Stimulated activated CD8-positive, alpha-beta memory T cell treated with anti-CD3 and anti-CD28 coated beads, Interleukin-12 subunit alpha, Interleukin-12 subunit beta, amount 100 ng/mL, for 24 hours (primary cell): ENCODE measurements at regions not wholly inside any gene's neighbourhood (a gene's known extent, or its start where the extent isn't known, plus 50 kb on each side); places are given as distances from the start of the nearest gene placed in this dataset.

Source experiments
- DNase-seq: peaks from one replicate; pipeline ENCODE4 v3.0.0-alpha.2; 2020; ENCODE audit errors: extremely low read depth

GRCh38 chrX:20382082-20382481 lies 115.4 kb upstream of the RPS6KA3 start:
- no peak for DNase-seq

GRCh38 chrX:20378233-20378920 lies 111.7 kb upstream of the RPS6KA3 start:
- DNase-seq: no peak

DNA sequence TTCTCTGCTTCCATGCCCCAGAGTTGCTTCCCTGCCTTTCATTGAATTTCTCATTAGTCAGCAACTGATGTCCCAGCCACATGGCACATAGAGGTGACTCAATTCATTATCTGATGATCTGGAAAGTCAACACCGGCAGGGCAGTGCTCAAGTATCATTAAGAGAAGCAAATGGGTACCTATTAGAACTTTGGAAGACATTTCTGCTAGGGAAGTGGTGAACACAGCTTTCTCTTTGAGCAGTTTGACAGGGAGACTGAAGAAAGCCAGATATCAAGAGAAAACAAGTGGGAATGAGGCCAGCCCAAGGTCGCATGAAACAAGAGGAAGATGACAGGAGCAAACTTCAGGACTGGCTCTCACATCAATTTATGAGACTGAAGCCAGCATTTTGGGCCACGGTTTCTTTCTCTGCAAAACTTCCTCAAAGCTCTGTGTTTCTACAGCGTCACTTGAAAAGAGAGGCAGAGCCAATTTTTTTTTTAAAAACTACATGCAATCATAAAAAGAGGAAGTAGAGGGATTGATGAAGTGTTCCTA lies 108.3 kb upstream of the RPS6KA3 start:
- DNase-seq: no peak

DNA sequence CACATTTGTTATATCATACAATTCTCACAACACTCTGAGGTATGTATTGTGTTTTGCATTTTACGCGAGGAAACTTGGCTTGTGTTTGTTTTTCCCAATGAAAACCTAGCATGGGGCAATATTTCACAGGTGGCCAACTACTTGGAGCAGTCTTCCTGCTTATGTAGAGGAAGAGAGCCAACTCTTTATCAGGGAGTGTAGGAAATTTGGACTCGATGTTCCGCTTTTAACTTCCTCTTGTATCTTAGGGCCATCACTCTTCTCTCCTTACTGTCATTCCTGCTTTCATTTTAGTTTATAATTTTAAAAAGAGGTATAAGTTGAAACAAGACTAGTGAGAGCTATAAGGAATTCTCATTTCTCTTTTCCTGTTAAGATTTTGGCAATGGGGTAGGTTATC lies 107.7 kb upstream of the RPS6KA3 start:
- DNase-seq: no peak

- no peak for DNase-seq
Measured at GRCh38 chrX:20373063-20373462, 106.4 kb upstream of the RPS6KA3 start.

DNA sequence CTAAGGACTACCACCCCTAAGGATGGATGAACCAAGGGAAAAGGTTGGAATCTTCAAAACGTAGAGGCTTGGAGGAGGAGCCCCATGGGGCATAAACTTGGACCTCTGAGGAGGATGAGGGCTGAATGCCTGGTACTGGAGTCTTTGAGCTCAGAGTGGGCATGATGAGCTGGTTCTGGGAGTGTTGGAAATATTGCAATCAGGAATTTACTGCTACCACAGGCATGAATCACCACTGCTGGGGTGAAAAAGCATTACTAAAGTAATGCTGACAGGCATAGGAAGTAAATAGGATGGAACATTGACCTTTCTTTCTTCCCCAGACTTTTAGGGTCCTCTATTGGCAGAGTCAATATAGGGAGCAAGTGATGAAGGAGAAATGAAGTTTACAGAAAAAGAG lies 105.8 kb upstream of the RPS6KA3 start:
- no peak for DNase-seq

DNA sequence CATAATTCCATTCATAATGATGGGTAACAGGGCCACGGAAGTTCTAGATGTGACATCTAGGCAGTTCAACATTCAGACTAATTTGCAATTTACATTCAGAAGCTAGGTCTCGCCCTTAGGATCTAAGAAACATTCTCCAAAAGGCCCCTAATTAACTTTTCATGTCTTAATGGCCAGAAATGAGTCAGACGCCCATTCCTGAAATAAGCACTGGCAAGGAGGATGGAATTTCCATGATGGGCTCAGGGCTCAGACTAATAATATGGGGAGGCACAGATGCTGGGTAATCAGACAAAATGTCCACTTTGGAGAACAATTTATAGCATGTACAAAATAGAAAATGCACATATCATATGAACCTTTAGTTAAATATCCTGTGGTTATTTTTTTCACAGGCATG lies 102.8 kb upstream of the RPS6KA3 start:
- no peak for DNase-seq

- no peak for DNase-seq
Measured at GRCh38 chrX:20364238-20364637, 97.5 kb upstream of the RPS6KA3 start.

DNA sequence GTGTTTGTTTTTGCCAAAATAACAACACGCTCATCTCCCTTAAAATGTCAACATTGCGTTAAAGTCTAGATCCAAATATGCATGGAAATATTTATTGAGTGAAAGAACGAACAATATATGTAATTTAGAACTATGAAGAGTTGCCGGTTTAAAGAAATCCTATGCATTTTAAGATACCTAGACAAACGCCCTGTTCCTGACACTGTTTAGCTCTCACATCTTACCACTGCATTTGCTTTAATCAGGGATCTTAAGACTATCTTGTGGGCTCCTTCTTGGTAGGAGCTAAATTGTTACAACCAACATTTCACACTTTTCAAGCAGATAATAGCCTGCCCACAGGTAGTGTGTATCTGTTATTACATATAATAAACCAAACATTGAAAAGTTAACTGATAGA lies 96.6 kb upstream of the RPS6KA3 start:
- no peak for DNase-seq

GRCh38 chrX:20362268-20363267 lies 95.9 kb upstream of the RPS6KA3 start:
- no peak for DNase-seq

GRCh38 chrX:20361890-20362262 lies 95.2 kb upstream of the RPS6KA3 start:
- DNase-seq: no peak

DNA sequence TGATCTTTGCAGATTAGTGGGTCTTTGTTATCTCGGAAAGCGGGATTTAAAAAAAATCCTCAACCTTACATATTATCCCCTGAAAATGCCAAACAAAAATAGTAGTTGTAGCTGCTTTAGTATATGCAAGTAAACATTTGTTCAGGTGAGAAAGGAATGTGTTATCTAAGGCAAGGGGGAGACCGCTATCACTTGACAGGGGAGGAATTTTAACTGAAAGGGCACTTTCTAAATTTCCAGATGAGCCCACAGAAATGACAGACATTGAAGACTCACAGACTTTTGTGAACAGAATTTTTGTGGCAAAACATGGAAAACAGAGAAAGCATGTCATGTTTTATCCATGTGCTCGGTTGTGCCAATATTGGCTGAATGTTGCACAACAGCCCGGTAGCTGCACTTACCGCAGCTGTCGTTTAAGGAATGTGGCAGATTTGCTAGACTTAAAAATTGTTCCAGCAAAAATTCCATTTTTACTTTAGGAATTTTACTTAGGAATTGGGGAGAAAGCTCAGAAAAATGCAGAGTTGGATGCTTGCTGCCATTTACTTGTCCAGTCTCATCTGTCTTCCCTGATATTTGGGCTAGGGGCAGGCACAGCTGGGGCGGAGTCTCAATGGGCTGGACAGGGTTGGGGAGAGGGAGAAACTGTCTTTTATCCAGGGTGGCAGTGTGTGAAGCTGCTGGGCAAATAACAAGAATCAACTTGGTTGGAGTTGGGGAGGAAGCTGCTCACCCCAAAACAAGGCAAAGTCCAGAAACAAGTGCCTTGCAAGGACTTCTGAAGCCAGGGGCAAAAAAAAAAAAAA lies 94.6 kb upstream of the RPS6KA3 start:
- DNase-seq: no peak

GRCh38 chrX:20355187-20355586 lies 88.5 kb upstream of the RPS6KA3 start:
- DNase-seq: no peak

DNA sequence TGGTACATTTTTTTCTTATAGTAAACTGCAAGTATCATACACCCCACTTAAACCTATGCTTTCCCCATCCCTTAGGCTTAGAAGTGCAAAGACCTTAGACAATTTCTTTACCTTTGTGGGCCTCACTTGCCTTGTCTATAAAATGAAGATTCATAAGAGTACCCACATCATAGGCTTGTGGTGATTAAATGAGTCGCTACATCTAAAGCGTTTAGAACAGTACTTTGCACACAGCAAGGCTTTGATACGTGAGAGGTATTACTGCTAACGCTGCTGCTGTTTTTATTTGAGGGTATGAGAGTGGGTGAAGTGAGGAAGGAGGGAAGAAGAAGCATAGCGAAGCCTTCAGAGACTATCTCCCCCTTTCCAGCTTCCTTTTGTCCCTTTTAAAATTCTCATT lies 87.8 kb upstream of the RPS6KA3 start:
- no peak for DNase-seq

GRCh38 chrX:20352935-20353336 lies 86.2 kb upstream of the RPS6KA3 start:
- DNase-seq: no peak

DNA sequence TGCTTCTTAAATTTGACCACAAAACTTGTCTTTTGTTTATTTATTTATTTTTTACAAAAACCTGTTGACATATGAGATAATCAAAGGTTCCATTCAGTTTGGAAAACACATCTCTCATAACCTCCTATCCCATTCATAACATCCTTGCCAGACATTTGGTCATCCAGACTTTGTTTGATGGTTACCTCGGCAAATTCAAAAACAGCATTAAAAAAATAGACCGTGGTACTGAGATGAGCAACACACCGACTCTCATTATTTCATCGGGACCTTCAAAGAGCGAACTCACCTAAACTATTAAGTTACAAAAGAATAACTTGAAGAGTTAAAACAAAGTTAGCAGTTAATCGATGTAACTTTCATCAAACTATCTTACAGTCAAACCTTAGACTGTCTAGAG lies 85.8 kb upstream of the RPS6KA3 start:
- no peak for DNase-seq

DNA sequence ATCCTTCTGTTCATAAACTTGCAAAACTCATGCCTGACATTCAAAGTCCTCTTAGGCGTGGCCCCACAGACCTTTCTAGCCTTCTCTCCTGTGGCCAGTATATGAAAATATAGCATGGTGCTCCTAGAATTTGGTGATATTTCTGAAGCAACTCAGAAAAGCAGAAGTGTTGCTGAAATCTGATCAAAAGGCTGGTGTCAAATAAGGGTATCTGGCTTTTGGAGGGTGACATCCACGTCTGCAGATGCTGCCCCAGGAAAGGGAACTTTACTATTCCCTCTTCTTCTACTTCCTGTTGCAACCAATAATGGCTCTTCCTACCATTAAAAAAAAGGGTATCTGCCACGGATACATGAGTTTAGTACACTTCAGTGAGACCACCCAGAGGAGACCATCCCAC lies 83.9 kb upstream of the RPS6KA3 start:
- DNase-seq: no peak

DNA sequence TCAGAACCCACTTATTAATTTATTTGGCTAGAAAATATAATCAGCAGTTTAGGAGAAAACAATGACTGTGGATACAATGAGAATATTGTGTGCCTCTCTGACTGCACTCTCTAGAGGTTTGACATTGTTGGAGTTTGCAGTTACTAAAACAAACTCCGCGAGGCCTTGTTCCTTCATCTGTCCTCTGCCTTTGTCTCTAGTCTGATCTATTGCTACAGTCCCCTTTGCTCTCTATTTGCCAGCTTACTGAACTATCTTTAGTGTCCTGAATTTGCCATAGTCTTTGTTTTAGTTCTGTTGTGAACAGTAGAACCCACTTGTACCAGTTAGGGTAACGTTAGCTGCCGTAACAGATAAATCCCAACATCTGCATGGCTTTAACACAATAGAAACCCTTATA lies 81.4 kb upstream of the RPS6KA3 start:
- DNase-seq: no peak

GRCh38 chrX:20347481-20347880 lies 80.8 kb upstream of the RPS6KA3 start:
- DNase-seq: no peak

DNA sequence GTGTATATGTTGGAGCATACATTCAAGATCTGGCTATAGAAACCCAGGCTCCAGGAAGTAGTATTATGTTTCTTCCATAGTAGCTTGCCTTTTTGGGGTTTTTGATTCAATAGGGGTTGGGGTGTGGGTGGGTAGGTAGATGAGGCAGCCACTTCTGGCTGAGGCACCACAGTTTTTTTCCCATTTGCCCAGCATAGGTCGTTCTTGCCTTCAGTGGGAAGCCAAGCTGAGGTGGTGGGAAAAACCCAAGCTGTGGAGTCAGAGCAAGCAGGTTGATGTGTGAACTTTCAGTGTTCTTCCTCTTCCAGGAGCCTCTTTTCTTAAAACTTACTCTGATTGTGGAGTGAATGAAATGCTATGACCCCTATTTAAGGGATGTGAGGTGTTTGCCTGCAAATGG lies 67.0 kb upstream of the RPS6KA3 start:
- no peak for DNase-seq

DNA sequence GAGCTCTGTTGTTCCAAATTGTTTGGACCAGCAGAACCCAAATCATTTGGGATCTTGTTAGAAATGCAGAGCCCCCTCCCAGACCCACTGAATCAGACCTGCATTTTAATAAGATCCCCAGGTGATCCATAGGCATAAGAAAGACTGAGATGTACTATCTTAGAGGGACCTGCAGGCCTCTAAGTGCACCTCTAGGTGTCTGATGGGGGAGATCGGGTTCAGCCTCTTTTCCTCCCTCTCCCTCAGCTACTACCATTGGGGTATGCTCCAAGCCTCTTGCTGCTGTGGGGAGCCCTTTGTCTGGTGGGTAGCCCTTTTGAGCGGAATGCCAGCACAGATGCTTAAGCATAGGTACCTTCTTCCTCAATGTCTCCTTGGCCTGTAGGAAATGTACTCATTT lies 63.8 kb upstream of the RPS6KA3 start:
- DNase-seq: no peak

GRCh38 chrX:20329435-20329834 lies 62.7 kb upstream of the RPS6KA3 start:
- no peak for DNase-seq
